Liver (tissue), 8 donors: ENCODE measurements at regions not wholly inside any gene's neighbourhood (a gene's known extent, or its start where the extent isn't known, plus 50 kb on each side); places are given as distances from the start of the nearest gene placed in this dataset.

Experiments
- DNase-seq: peaks from one replicate; pipeline ENCODE4 v3.0.0-alpha.2; 2017; ENCODE audit warnings: low spot score
- H3K27ac ChIP-seq, 2 donors: one replicate each; pipeline ENCODE4 v1.7.0; 2013; ENCODE audit warnings: inconsistent platforms in 2 of 2, low read length in 2 of 2, control low read depth in 1 of 2, low read depth in 1 of 2, mild to moderate bottlenecking in 1 of 2
- H3K27me3 ChIP-seq, 4 donors: one replicate each; pipeline versions ENCODE4 v1.6.1 to v1.7.0; 2013; ENCODE audit warnings: low read length in 3 of 4, inconsistent platforms in 1 of 4, mild to moderate bottlenecking in 1 of 4, moderate library complexity in 1 of 4; ENCODE audit not compliant: control insufficient read depth in 4 of 4, insufficient read depth in 4 of 4
- H3K36me3 ChIP-seq, 4 donors: one replicate each; pipeline versions ENCODE4 v1.6.1 to v1.7.0; 2013; ENCODE audit warnings: low read length in 3 of 4, mild to moderate bottlenecking in 3 of 4, low read depth in 1 of 4, moderate library complexity in 1 of 4; ENCODE audit not compliant: control insufficient read depth in 4 of 4, insufficient read depth in 3 of 4
- H3K4me1 ChIP-seq, 4 donors: one replicate each; pipeline versions ENCODE4 v1.6.1 to v1.7.0; 2013; ENCODE audit warnings: low read length in 3 of 4, mild to moderate bottlenecking in 3 of 4, moderate library complexity in 1 of 4; ENCODE audit not compliant: control insufficient read depth in 4 of 4, insufficient read depth in 4 of 4
- H3K4me3 ChIP-seq, 3 donors: one replicate each; pipeline versions ENCODE4 v1.6.1 to v1.7.0; 2013; ENCODE audit warnings: low read length in 3 of 3, control low read depth in 1 of 3, low read depth in 1 of 3, mild to moderate bottlenecking in 1 of 3
- H3K9ac ChIP-seq, 2 donors: one replicate each; pipeline ENCODE4 v1.7.0; 2013; ENCODE audit warnings: low read length in 2 of 2, mild to moderate bottlenecking in 2 of 2, moderate library complexity in 2 of 2, control low read depth in 1 of 2, low read depth in 1 of 2
- H3K9me3 ChIP-seq, 4 donors: one replicate each; pipeline versions ENCODE4 v1.6.1 to v1.7.0; 2013; ENCODE audit warnings: low read length in 3 of 4; ENCODE audit not compliant: control insufficient read depth in 4 of 4
- EGR1 ChIP-seq, 2 donors: IDR thresholded peaks; 2 replicates each; pipeline ENCODE4 v1.6.1; 2016 to 2018; ENCODE audit warnings: antibody characterized with exemption in 2 of 2, low read depth in 2 of 2
- FOXA1 ChIP-seq: IDR thresholded peaks from 2 replicates; pipeline ENCODE4 v1.6.1; 2016; ENCODE audit warnings: antibody characterized with exemption
- FOXA2 ChIP-seq: IDR thresholded peaks from 2 replicates; pipeline ENCODE4 v1.6.1; 2016; ENCODE audit warnings: antibody characterized with exemption
- GABPA ChIP-seq, 2 donors: IDR thresholded peaks in 1 of 2; conservative IDR thresholded peaks in 1 of 2; 2 replicates each; pipeline ENCODE4 v1.6.1; 2016; ENCODE audit warnings: antibody characterized with exemption in 2 of 2, mild to moderate bottlenecking in 1 of 2, moderate library complexity in 1 of 2
- HNF4A ChIP-seq, 2 donors: conservative IDR thresholded peaks; 2 replicates each; pipeline ENCODE4 v1.6.1; 2016; ENCODE audit warnings: antibody characterized with exemption in 2 of 2, mild to moderate bottlenecking in 2 of 2
- HNF4G ChIP-seq: IDR thresholded peaks from 2 replicates; pipeline ENCODE4 v1.6.1; 2016; ENCODE audit warnings: antibody characterized with exemption
- NR2F2 ChIP-seq: IDR thresholded peaks from 2 replicates; pipeline ENCODE4 v1.6.1; 2016; ENCODE audit warnings: antibody characterized with exemption
- RAD21 ChIP-seq, 2 donors: IDR thresholded peaks; 2 replicates each; pipeline ENCODE4 v1.6.1; 2016; ENCODE audit warnings: antibody characterized with exemption in 2 of 2, mild to moderate bottlenecking in 2 of 2
- RXRA ChIP-seq, 2 donors: IDR thresholded peaks; 2 replicates each; pipeline ENCODE4 v1.6.1; 2017 to 2018; ENCODE audit warnings: antibody characterized with exemption in 2 of 2, mild to moderate bottlenecking in 1 of 2
- TAF1 ChIP-seq: conservative IDR thresholded peaks from 2 replicates; pipeline ENCODE4 v1.6.1; 2016; ENCODE audit warnings: antibody characterized with exemption, mild to moderate bottlenecking
- YY1 ChIP-seq: IDR thresholded peaks from 2 replicates; pipeline ENCODE4 v1.6.1; 2016; ENCODE audit warnings: antibody characterized with exemption, mild to moderate bottlenecking
- WGBS: extraction: QIAGEN DNeasy Blood & Tissue Kit; methylation state at CpG from one replicate; pipeline ENCODE4 v1.1.7; 2013; 5-methylcytosine and 5-hydroxymethylcytosine counted together
- TF ChIP-seq, protein P1 (sequence below): IDR thresholded peaks from 2 replicates; pipeline ENCODE4 v1.6.1; 2016; ENCODE audit warnings: antibody characterized with exemption
- TF ChIP-seq, protein P2 (sequence below): IDR thresholded peaks from 2 replicates; pipeline ENCODE4 v1.6.1; 2016; ENCODE audit warnings: antibody characterized with exemption, mild to moderate bottlenecking
- TF ChIP-seq, protein P3 (sequence below): fragments of 150-350 bp; IDR thresholded peaks from 2 replicates; pipeline ENCODE4 v1.5.1; 2017; ENCODE audit warnings: improper control_type of control experiment, low read depth, low read length; ENCODE audit not compliant: missing input control
- TF ChIP-seq, protein P4 (sequence below): IDR thresholded peaks from 2 replicates; pipeline ENCODE4 v1.6.1; 2016; ENCODE audit warnings: antibody characterized with exemption
- donor health status: healthy.
- donor health status: healthy.
- donor health status: healthy.
- donor health status: healthy.
- donor health status: healthy.

DNA sequence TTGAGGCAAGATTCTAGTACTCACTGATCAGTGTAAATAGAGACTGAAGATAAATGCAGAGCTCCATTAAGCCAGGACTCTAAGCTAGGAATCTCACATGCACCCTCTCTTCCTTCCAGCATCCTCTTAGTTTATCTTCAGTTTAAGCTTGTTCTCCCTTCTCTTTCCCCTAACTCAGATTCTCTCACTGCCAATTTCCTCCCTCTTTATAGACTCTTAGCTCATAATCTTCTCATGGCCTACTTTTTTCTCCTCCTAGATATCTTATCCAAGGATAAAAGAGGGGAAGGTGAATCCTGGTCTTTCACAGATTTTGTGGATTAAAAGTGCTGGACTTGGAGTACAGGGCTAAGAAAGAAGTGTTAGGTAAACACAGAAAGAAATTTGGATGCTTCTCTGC, 108.9 kb upstream of the TENM3 start:
- TF ChIP-seq EGR1 (IDR thresholded peaks at IDR 0.05; ENCODE audit: low read depth in 2 of 2) (no peak), HNF4A (conservative IDR thresholded peaks at IDR 0.05) (no peak), HNF4G (no peak), RXRA (IDR thresholded peaks at IDR 0.05) (no peak), YY1 (no peak), FOXA2 (no peak), RAD21 (IDR thresholded peaks at IDR 0.05) (no peak), NR2F2 (no peak), TAF1 (no peak), FOXA1 (no peak), GABPA (IDR thresholded peaks at IDR 0.05 in 1 of 2, conservative IDR thresholded peaks at IDR 0.05 in 1 of 2) (no peak)
- TF ChIP-seq, protein P1, sequence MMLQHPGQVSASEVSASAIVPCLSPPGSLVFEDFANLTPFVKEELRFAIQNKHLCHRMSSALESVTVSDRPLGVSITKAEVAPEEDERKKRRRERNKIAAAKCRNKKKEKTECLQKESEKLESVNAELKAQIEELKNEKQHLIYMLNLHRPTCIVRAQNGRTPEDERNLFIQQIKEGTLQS, result no peak
- TF ChIP-seq, protein P2, sequence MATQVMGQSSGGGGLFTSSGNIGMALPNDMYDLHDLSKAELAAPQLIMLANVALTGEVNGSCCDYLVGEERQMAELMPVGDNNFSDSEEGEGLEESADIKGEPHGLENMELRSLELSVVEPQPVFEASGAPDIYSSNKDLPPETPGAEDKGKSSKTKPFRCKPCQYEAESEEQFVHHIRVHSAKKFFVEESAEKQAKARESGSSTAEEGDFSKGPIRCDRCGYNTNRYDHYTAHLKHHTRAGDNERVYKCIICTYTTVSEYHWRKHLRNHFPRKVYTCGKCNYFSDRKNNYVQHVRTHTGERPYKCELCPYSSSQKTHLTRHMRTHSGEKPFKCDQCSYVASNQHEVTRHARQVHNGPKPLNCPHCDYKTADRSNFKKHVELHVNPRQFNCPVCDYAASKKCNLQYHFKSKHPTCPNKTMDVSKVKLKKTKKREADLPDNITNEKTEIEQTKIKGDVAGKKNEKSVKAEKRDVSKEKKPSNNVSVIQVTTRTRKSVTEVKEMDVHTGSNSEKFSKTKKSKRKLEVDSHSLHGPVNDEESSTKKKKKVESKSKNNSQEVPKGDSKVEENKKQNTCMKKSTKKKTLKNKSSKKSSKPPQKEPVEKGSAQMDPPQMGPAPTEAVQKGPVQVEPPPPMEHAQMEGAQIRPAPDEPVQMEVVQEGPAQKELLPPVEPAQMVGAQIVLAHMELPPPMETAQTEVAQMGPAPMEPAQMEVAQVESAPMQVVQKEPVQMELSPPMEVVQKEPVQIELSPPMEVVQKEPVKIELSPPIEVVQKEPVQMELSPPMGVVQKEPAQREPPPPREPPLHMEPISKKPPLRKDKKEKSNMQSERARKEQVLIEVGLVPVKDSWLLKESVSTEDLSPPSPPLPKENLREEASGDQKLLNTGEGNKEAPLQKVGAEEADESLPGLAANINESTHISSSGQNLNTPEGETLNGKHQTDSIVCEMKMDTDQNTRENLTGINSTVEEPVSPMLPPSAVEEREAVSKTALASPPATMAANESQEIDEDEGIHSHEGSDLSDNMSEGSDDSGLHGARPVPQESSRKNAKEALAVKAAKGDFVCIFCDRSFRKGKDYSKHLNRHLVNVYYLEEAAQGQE, result no peak
- TF ChIP-seq, protein P3, sequence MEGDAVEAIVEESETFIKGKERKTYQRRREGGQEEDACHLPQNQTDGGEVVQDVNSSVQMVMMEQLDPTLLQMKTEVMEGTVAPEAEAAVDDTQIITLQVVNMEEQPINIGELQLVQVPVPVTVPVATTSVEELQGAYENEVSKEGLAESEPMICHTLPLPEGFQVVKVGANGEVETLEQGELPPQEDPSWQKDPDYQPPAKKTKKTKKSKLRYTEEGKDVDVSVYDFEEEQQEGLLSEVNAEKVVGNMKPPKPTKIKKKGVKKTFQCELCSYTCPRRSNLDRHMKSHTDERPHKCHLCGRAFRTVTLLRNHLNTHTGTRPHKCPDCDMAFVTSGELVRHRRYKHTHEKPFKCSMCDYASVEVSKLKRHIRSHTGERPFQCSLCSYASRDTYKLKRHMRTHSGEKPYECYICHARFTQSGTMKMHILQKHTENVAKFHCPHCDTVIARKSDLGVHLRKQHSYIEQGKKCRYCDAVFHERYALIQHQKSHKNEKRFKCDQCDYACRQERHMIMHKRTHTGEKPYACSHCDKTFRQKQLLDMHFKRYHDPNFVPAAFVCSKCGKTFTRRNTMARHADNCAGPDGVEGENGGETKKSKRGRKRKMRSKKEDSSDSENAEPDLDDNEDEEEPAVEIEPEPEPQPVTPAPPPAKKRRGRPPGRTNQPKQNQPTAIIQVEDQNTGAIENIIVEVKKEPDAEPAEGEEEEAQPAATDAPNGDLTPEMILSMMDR, result no peak
- TF ChIP-seq, protein P4, sequence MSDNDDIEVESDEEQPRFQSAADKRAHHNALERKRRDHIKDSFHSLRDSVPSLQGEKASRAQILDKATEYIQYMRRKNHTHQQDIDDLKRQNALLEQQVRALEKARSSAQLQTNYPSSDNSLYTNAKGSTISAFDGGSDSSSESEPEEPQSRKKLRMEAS, result no peak
- no peaks in the 10 kb centered on the region for H3K4me1 ChIP-seq
- H3K9ac ChIP-seq, result no peak overlapping the region
- H3K4me3 ChIP-seq, result no peak overlapping the region
- H3K9me3 ChIP-seq, result no peaks in the 10 kb centered on the region
- H3K27ac ChIP-seq, result no peak overlapping the region
- no peaks in the 10 kb centered on the region for H3K36me3 ChIP-seq
- DNase-seq, result no peak
- H3K27me3 ChIP-seq, result peaks cover 0 to 10% (median 5%) of the 10 kb centered on the region in 4 donors

DNA sequence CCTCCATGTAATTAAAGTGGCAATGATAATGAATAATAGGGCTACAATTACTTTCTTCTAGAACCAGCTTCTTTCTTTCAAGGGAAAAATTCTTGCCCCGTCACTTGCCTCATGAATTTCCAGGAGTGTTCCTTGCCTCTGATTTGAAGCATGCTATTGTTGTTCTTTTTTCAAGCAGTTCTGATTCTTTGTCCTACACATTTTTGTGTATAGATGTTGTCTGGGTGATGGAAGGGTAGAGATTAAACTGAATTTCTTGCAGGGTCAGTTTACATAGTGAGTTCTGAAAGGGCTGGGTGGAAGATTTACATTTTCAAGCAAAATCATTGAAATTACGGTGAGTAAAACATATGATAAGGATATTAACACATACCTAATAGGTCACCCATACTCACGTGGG, 107.0 kb upstream of the TENM3 start:
- DNase-seq, result no peak
- Histone ChIP-seq H3K9me3 (no peaks in the 10 kb centered on the region), H3K27me3 (peaks cover 2 to 10% (median 5%) of the 10 kb centered on the region in 4 donors), H3K27ac (no peak overlapping the region), H3K4me1 (peaks cover 0 to 2% (median under 1%) of the 10 kb centered on the region in 4 donors), H3K36me3 (no peaks in the 10 kb centered on the region), H3K9ac (no peak overlapping the region), H3K4me3 (no peak overlapping the region)
- TF ChIP-seq, protein P1, result no peak
- TF ChIP-seq HNF4G, result no peak
- no peak for TF ChIP-seq NR2F2
- 57% methylated on average over 3 of the region's 3 CpGs for WGBS
